ENCODE measurements at regions not wholly inside any gene's neighbourhood (a gene's known extent, or its start where the extent isn't known, plus 50 kb on each side); places are given as distances from the start of the nearest gene placed in this dataset.

DNA sequence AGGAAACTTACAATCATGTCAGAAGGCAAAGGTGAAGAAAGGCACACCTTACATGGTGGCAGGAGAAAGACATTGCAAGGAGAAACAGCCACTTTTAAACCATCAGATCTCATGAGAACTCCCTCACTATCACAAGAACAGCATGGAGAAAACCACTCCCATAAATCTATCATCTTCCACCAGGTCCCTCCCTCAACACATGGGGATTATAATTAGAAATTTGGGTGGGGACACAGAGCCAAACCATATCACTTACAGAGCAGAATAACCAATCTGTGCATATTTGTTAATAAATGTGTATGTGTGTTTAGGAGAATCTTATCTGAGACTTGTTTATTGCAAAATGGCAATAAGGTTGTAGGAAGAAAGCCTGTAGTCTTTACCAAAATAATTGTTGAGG lies 205.2 kb upstream of the ANO3 start:
- no peak for DNase-seq

DNA sequence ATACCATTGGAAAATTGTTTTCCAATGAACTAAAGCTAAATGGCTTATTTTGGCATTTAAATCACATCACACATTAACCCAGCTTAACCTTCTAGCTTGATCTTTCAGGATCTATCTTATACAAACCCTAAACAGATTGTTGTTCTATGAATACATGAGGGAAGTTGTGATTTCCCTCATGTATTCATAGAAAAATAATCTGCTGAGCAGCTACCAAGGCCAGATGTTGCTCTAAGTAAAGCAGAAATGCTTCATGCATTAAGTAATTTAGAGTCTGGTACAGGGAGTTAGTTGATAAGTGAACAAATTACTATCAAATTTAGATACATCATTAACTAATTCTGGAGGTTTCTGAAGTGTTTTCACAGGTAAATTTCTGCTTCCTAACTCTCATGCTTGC lies 204.6 kb upstream of the ANO3 start:
- DNase-seq: no peak

DNA sequence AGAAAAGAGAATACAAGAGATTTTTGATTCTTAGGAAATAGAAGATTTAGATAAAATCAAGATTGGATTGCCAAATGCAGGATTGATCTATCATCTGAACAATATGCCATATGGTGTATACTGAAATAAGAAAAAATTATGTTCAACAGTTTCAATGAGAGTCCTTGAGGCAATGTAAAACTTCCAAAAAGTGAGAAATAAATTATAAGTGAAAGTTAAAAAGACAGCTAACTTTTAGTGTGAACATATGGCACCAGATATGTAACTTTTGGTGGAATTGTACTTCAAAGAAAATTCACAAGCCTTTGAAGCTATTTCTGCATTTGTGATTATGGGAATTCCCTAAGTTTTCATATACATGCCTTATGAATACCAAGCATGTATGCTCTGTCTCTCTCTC lies 200.5 kb upstream of the ANO3 start:
- no peak for DNase-seq

DNA sequence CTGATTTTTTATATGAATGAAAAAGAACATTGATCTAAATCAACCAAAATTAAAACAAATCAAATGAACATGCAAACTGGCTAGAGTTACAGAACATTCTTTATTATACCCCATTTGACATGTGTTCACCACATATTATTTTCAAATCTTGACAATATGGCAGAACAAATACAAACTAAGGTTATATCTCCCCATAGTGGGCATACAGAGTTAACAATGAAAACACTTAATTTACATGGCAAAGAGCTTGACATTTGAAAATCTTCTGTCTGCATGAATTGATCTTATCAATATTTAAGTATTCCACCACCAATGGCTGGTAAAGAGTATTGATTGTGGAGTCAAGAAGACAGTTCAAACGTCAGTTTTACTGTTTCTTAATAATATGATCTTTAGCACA lies 197.9 kb upstream of the ANO3 start:
- DNase-seq: no peak

DNA sequence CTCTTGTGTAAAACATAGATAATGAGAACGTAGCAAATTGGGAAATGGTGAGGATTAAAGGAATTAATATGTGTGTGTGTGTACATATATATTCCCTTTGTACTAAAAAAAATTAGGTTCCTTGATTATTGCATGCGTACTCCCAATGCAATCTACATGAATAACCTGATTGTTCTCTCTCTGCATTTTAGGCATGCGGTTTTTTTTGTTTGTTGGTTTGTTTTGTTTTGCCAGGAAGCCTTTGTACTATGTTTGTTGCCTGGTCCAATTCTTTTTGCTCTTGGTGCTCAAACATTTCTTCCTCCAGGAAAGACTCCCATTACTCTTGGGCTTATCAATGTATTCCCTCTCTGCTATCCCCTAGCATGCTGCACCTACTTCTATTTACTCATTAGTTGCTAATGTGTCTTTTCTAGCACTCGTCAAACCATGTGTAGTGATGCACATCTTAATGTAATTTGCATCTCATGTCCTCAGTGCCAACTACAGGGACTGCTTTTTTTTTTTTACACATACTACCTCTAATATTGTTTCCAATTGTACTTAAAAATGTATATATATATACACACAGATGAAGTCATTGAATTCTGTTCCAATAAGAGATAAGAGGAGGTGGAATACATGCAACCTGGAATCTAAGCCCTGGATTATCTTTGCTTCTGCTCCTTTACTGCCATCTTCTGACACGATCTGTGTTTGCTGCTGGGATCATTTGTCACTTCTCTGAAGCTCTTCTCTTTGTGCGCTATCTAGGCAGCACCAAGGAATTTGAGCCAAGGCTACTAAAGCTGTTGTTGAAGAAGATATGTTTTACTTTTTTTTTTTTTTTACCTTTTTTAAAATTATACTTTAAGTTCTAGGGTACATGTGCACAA lies 197.2 kb upstream of the ANO3 start:
- DNase-seq: no peak

DNA sequence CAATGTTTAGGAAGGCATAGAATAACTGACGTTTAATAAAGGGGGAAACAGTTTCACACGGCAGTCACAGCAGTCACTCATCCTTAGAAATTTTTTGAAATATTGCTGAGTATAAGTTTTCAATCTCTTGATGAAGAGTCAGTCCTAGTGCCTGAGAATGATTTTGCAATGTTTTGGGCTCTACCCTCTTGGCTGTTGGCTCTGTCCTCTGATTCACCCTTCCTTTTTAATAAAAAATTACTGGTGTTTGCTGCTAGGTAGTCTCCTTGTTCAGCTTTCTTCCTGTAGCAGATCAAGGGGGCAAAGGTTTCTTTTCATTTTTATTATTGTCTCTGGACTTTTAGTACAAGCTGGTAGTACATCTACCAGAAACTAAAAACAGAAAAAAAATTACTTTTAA lies 194.3 kb upstream of the ANO3 start:
- no peak for DNase-seq

DNA sequence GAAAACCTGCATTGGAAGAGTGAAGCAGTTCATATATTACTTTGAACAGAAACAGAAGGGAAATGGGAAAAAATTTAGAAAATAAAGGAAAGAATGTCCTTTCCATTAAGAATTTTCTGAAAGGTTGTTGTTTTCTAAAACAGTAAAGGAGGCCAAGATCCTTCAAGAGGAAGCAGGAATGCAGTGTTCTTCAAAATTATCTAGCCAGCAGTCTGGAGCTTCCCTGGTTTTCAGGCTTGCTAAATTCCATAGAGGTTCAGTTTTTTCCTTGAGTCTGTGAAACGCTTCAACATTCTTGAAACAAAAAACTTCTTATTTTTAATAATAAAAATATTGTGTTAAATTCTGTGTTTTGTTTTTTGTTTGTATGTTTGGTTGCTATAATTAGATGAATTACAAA lies 189.0 kb upstream of the ANO3 start:
- DNase-seq: no peak

DNA sequence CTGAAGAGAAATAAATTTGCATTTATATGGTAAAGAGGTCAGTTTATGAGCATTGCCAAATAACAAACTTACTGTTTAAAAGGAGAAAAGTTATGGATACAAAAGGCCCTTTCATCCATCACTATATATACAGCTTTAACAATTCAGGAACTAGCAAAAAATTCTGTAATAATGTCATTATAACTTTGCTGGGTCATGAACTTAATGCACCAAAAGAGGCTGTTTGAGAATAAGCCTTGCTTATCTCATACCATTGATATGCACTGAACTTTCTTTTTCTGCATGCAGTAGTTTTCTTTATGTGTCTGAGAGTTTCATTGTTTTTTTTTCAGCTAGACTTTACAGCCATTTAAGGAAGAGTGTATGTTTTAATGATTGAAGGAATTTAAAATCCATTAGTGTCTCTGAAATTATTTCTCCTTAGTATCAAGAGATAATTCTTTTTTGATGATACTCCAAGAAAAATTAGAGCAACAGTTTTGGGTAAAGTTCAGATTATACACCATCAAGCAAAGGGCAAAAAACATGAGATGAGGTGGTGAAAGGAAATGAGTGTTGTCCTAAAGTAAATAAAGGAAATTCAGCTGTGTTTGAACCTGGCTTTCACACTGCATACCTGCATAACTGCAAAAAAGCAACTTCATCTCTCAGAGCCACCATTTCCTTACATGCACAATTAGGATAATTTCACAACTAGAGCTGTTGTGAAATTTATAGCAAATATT lies 188.2 kb upstream of the ANO3 start:
- DNase-seq: no peak

DNA sequence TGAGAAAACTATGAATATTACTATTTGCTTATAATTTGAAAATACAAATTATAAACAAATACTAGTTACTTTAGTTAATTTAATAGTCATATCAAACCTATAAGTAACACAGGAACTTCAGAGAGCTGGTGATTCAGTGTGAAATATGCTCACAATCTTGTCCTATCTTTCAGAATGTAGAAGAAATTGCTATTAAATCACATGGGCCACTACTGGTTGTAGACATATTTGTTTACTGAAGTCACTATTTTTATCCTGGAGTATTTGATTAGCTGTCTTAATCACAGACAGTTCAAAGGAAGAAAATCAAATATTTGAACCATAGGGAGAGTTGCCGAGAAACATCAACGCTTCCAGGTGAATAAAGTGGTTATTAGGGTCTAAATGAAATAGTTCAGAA lies 187.6 kb upstream of the ANO3 start:
- DNase-seq: no peak

DNA sequence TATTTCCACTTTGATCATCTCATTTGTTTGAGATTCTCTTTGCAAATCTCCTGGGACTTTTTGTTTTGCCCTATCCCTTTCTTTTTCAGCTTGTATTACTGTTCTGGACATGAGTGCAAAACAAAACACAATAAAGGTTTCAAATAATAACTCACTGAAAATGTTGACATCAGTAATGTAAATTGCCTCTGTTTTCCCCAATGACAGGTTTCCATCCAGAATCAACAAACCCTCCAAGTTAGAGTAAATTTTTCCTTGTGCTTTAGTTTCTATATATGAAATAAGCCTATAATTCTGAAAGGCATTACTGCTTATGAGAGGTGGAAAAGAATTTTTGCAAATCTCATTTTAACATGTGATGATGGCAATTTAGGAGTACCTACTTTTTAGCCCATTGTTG lies 187.0 kb upstream of the ANO3 start:
- no peak for DNase-seq

DNA sequence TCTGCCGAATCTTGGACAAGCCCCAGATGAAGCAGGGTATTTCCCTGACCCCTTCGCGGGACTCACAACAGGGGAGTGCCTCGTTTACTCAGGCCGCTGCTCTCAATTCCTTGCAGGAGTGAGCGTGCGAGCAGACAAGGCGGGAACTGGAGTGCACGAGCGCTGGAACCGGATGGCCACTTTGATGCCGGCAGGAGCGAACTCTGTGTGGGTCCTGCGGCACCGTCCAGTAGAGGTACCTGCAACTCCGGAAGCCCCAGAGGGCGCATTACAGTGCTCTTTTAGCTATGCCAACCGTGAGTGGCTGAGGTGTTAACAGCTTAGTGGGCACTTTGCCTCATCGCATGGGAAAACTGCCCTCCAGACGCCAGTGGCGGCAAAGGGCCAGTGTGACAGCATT lies 182.3 kb upstream of the ANO3 start:
- DNase-seq: no peak

DNA sequence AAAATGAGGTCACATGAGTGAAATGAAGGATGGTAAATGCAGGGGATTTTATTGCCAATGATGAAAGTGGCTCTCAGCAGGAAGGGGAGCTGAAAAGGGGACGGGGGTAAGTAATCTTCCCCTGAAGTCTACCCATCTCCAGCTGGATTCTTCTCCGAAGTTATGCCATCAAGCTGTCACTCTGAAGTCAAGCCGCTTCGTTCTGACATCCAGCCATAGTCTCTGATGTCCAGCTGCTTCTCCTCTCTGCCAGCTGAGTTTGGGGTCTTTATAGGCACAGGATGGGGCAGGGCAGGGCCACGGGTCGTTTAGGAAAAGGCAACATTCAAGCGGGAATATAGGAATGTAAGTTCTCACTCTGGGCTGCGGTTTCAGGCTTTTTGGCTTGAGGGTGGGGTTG lies 181.9 kb upstream of the ANO3 start:
- DNase-seq: no peak

DNA sequence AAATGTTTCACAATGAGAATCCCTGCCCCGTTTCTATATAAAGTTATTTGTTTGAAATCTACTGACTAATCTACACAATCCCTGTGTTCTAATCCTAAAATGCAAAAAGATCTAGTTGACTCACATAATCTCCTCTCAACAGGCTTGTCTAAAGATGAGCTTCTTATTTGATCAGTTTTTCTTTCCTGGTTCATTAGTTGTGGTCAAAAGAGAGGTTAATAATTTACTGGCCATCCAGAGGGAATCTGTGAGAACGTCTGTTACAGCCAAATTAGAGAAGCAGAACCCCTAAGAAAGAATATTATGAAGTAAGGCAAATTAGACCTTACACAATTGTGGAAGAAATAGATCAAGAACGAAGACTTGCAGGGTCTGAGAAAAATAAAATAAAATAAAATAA lies 173.7 kb upstream of the ANO3 start:
- DNase-seq: no peak

DNA sequence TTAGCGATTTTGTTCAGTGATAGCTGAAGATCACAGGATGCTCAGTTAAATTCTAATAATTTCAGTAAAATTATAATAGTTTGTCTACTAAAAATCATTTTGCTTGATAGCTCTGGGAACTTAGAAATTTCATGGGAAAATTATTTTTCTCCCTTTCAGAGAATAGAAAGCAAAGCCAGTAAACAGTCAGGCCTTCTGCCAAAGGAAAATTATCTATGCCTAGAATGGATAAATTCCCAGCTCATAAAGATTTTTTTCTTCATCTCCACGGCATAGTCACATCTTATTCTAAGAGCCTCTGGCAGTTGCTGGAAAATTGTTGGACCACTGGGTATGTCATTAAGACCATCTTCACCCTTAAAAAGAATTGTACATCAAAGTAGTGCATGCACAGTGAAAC lies 169.6 kb upstream of the ANO3 start:
- DNase-seq: no peak

DNA sequence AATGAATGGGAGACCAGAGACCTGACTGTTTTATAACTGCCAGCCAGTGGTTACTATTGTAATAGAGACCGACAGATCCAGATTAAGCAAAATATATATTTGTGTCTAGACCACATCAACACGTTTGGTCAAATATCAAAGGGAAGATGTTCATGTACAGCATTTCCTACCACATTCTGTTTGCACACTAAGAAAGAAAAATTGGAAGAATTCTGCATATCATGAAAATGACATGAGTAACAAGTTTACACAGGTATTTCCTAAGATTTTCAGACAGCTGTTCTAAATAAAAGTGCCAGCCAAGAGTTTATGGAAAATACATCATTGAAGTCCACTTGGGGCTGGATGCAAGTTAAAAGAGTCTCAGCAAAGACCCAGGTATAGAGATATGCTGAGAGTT lies 145.5 kb upstream of the ANO3 start:
- no peak for DNase-seq

DNA sequence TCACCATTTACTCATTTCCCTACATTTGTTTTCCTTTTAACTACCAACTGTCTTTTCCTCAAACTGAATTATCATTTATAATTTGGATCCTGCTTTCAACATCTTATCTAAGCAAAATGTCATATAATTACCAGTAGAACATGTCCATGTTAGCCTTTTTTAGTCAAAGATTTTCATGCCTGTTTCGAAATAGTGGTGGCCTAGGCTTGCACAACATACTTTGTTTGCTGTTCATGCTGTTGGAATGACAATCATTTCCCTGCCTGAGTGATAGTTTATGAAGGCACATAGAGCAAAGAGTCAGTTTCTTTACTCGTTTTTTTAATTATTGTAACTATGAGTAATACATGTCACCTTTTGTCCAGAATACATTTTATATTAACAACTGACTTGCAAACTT lies 144.3 kb upstream of the ANO3 start:
- DNase-seq: no peak

DNA sequence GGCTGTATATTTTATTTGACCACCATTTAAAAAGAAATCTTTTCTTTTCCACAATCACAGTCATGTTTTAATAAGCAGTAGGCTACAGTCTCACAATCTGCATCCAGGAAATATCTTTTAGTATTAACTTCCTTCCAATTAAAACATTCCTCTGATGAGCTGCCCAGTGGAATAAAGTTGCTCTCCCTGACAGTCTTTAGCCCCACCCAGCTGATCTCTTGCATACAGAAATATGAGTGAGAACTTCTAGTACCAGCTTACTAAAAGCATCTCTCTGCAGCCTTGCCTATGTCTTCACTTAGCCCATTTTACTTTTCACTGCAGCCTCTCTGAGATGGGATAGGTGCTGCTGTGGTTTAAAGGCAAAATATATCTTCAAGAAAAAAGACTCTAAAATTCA lies 143.4 kb upstream of the ANO3 start:
- DNase-seq: no peak

DNA sequence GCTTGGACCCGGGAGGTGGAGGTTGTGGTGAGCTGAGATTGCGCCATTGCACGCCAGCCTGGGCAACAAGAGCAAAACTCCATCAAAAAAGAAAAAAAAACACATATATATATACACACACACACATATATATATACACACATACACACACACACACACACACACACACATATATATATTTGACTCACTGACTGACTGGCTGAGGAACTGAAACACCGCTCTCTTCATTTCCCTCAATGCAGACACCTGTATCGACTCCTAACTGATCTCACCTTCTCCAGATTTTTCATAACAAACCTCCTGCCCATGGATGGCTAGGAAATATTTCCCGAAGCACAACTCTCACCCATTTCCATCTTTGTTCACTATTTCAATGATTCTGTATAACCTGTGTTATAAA lies 140.7 kb upstream of the ANO3 start:
- no peak for DNase-seq

DNA sequence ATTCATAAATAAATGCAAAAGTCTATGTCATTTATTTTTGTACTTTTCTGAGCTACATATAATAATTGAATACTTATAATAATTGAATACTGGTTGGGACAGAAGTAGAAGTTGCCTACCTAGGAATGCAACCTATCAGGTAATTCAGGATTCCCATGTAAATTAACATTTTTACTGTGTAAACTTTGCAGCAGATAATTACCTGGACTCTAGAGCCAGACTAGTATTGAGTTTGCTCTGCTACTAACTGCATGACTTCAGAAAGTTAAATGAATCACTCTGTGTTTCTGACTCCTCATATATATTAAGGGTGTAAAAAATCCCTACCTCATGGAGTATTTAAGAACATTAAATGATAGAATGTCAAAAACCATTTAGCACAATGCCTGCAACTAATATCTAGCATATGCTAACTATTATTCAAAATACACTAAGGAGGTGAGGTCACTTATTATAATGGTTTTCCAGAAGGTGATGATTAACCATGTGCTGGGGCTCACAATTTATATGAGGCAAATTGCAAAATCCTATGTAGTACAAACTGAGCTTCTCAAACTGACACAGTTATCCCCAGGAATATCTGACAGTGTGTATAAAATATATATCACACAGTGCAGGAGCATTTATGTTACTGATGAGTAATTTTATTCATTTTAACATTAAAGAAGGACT lies 138.1 kb upstream of the ANO3 start:
- no peak for DNase-seq

DNA sequence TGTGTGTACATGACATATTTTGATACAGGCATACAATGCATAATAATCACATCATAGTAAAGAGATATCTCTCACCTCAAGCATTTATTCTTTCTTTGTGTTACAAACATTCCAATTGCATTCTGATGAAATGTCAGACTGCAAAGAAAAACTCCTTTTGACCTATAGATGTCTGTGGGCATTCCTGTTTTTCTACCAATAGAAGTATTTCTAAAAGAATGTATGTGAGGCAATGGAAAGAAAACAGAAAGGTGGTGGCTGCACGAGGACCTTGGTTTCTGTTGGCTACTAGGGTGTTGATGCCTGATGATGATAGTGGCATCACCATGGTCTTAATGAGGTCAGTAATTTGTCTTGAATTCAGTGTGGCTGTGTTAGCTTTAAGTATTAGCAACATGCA lies 137.0 kb upstream of the ANO3 start:
- DNase-seq: no peak

DNA sequence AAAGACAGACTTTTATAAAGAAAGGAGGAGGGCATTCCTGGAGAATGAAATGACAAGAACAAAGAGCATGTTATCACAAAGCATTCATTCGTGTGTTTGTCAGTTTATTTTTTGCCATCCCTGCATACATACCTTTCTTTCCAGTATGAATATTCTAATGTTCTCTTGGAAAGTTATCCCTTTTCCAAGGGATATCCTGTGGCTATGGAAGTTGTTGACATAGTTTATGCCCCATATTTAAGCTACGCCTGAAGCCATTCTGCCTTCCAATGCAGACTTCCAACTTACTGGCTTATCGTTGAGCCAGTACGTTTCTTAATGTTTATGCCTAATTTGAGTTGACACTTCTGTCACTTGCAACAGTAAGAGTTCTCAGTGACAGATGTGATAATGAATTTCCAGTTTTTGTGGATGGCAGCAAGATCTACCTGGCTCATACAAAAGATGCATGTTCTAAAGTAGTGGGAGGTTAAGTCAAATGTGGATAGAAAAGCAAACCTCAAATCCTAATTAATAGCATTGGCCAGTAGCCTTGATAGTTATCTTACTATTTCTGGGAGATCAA lies 133.3 kb upstream of the ANO3 start:
- DNase-seq: no peak

DNA sequence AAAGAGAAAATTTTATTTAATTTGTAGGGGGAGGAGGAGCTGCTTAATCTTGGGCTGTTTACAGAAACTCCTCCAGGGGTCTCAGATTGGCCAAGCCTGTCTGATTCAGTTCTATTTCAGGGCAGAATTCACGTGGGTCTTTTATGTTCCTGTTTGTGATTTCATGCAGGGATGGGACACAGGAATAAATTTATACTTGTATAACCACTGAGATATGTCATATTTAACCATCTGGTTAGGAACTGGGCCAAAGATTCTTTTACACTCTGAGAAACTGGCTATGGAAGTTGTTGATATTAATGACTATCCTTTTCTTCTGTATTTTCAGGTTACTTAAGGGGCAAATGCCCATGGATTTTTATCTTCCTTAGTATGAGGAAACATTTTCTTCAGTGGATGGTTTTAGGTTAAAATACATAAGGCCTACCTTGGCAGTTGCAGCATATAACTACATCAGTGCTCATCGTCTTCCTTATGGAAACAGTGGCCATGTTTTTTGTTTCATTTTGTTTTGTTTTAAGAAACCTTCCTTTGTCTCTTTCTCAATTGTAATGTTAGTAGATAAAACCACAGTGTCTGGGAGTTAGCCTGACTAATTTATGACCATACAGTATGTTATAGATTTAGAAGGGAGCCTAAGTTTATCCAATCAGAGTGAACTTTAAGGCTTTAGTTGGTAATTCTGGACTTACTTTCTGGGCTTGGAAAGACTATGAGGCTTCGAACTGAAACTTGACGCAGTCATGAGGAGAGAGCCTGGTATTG lies 132.4 kb upstream of the ANO3 start:
- DNase-seq: no peak

DNA sequence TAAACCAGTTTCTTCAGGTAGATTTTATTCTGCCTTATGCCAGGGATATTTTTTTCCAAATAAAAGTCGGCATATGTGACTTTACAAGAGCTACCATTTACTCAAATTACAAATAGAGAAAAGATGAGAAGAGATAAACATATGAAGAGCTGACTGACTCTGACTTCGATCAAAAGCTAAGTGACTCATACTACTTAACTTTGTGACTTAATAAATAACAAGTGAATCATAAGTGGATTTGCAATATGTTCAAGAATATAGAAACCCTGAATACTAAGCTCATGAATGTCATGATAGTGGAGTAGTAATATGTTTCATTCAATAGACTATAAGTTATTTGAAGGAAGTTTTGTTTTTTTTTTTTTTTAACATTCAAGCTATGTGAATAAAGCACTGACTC lies 130.5 kb upstream of the ANO3 start:
- DNase-seq: no peak
